Neural cell (in vitro differentiated cells): ENCODE measurements at regions not wholly inside any gene's neighbourhood (a gene's known extent, or its start where the extent isn't known, plus 50 kb on each side); places are given as distances from the start of the nearest gene placed in this dataset.

Source experiments
- H2AFZ ChIP-seq: fragments of 200-600, 300-800 bp; sonication (generic), shearing (Covaris generic); 2 replicates; pipeline ENCODE4 v1.6.0; 2014; ENCODE audit warnings: low read depth, mild to moderate bottlenecking, antibody characterized with exemption, low read length, moderate library complexity
- H3F3A ChIP-seq: fragments of 200-600 bp; shearing (Covaris generic); 2 replicates; pipeline ENCODE4 v1.6.1; 2016; ENCODE audit warnings: mild to moderate bottlenecking, moderate library complexity, mixed read lengths, antibody characterized with exemption, low read length; ENCODE audit not compliant: insufficient read depth, poor library complexity, severe bottlenecking
- H3K27ac ChIP-seq: fragments of 200-600, 300-800 bp; sonication (generic), shearing (Covaris generic); 2 replicates; pipeline ENCODE4 v1.5.1; 2014; ENCODE audit warnings: mild to moderate bottlenecking, low read length, moderate library complexity
- H3K27me3 ChIP-seq: fragments of 300-800, 200-600 bp; sonication (generic), shearing (Covaris generic); 2 replicates; pipeline ENCODE4 v1.6.0; 2014; ENCODE audit warnings: mild to moderate bottlenecking, low read depth, low read length, moderate library complexity; ENCODE audit not compliant: insufficient read depth
- H3K36me3 ChIP-seq: fragments of 300-800, 200-600 bp; sonication (generic), shearing (Covaris generic); 2 replicates; pipeline ENCODE4 v1.5.1; 2014; ENCODE audit warnings: mild to moderate bottlenecking, antibody characterized with exemption, low read length, moderate library complexity; ENCODE audit not compliant: insufficient read depth
- H3K4me2 ChIP-seq: fragments of 300-800, 200-600 bp; sonication (generic), shearing (Covaris generic); 2 replicates; pipeline ENCODE4 v1.6.0; 2014; ENCODE audit warnings: mild to moderate bottlenecking, low read length
- H3K4me3 ChIP-seq: fragments of 300-800, 200-600 bp; sonication (generic), shearing (Covaris generic); 2 replicates; pipeline ENCODE4 v1.5.1; 2014; ENCODE audit warnings: mild to moderate bottlenecking, low read length, moderate library complexity
- H3K79me2 ChIP-seq: fragments of 200-600 bp; shearing (Covaris generic); replicated peaks from 2 replicates; pipeline ENCODE4 v1.6.0; 2014; ENCODE audit warnings: mild to moderate bottlenecking, low read length, moderate library complexity; ENCODE audit not compliant: insufficient read depth
- H3K9ac ChIP-seq: fragments of 300-800, 200-600 bp; sonication (generic), shearing (Covaris generic); 2 replicates; pipeline ENCODE4 v1.6.1; 2016; ENCODE audit warnings: mild to moderate bottlenecking, low read length, mixed read lengths
- H3K9me2 ChIP-seq: fragments of 200-600 bp; shearing (Covaris generic); 2 replicates; pipeline ENCODE4 v1.6.1; 2016; ENCODE audit warnings: mild to moderate bottlenecking, low read length, mixed read lengths; ENCODE audit not compliant: insufficient read depth
- H3K9me3 ChIP-seq: fragments of 200-600, 300-800 bp; sonication (generic), shearing (Covaris generic); 2 replicates; pipeline ENCODE4 v1.6.1; 2016; ENCODE audit warnings: mild to moderate bottlenecking, mixed run types, low read length, moderate library complexity, mixed read lengths
- H4K20me1 ChIP-seq: fragments of 200-600 bp; shearing (Covaris generic); 2 replicates; pipeline ENCODE4 v1.6.1; 2016; ENCODE audit warnings: mild to moderate bottlenecking, mixed run types; ENCODE audit not compliant: insufficient read depth
- EP300 ChIP-seq: fragments of 450-650 bp; conservative IDR thresholded peaks from 2 replicates; pipeline ENCODE4 v1.6.1; 2014; ENCODE audit warnings: antibody characterized with exemption, mild to moderate bottlenecking, moderate library complexity; ENCODE audit not compliant: poor library complexity, severe bottlenecking
- EZH2 ChIP-seq: fragments of 200-600, 300-800 bp; shearing (Covaris generic), sonication (generic); IDR thresholded peaks from 2 replicates; pipeline ENCODE4 v1.6.1; 2014; ENCODE audit warnings: antibody characterized with exemption, low read length, borderline replicate concordance, mild to moderate bottlenecking; ENCODE audit not compliant: insufficient read depth, poor library complexity, severe bottlenecking
- MXI1 ChIP-seq: fragments of 450-650 bp; conservative IDR thresholded peaks from 2 replicates; pipeline ENCODE4 v1.6.1; 2014; ENCODE audit warnings: antibody characterized with exemption, mild to moderate bottlenecking; ENCODE audit not compliant: poor library complexity, severe bottlenecking
- POLR2AphosphoS5 ChIP-seq: IDR thresholded peaks from 2 replicates; pipeline ENCODE4 v1.6.1; 2012
- RAD21 ChIP-seq: fragments of 450-650 bp; conservative IDR thresholded peaks from 2 replicates; pipeline ENCODE4 v1.6.1; 2014; ENCODE audit warnings: antibody characterized with exemption, mild to moderate bottlenecking, moderate library complexity
- SMC3 ChIP-seq: fragments of 450-650 bp; conservative IDR thresholded peaks from 2 replicates; pipeline ENCODE4 v1.6.1; 2014; ENCODE audit warnings: antibody characterized with exemption, mild to moderate bottlenecking, moderate library complexity; ENCODE audit not compliant: poor library complexity
- TAF1 ChIP-seq: IDR thresholded peaks from 2 replicates; pipeline ENCODE4 v1.6.1; 2012; ENCODE audit warnings: low read depth
- TF ChIP-seq, protein P1 (sequence below): IDR thresholded peaks from 2 replicates; pipeline ENCODE4 v1.6.1; 2012; ENCODE audit warnings: borderline replicate concordance
- TF ChIP-seq, protein P2 (sequence below): fragments of 450-650 bp; IDR thresholded peaks from 2 replicates; pipeline ENCODE4 v1.5.1; 2014; ENCODE audit warnings: antibody characterized with exemption, mild to moderate bottlenecking, moderate library complexity; ENCODE audit not compliant: poor library complexity, severe bottlenecking

DNA sequence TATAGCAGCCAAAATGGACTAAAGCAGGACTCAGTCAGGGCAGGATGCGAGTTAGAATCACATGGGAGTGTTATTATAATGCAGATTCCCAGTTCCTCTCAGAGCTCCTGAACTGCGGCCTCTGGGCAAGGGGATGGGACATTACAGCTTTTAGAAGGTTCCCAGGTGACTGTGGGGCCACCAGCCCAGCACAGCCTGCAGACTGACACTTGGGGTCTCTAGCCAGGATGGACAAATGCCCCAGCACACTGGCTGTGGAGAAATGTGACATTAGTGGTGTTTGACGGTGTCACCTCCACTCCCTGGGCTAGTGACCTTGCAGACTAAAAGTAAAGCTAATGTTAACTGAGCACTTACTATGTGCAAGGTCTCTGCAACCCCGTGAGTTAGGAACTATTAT lies 238.0 kb upstream of the HS6ST1 start:
- Histone ChIP-seq H3K9me2 (no peaks in the 10 kb centered on the region), H3K27ac (no peak overlapping the region), H3K9me3 (no peaks in the 10 kb centered on the region), H3K4me2 (no peak overlapping the region), H3K79me2 (no peaks in the 10 kb centered on the region), H3K9ac (no peak overlapping the region), H3K4me3 (no peak overlapping the region), H4K20me1 (no peaks in the 10 kb centered on the region), H3F3A (no peaks in the 10 kb centered on the region), H2AFZ (no peak overlapping the region), H3K36me3 (no peaks in the 10 kb centered on the region), H3K27me3 (no peaks in the 10 kb centered on the region)
- TF ChIP-seq, protein P1, sequence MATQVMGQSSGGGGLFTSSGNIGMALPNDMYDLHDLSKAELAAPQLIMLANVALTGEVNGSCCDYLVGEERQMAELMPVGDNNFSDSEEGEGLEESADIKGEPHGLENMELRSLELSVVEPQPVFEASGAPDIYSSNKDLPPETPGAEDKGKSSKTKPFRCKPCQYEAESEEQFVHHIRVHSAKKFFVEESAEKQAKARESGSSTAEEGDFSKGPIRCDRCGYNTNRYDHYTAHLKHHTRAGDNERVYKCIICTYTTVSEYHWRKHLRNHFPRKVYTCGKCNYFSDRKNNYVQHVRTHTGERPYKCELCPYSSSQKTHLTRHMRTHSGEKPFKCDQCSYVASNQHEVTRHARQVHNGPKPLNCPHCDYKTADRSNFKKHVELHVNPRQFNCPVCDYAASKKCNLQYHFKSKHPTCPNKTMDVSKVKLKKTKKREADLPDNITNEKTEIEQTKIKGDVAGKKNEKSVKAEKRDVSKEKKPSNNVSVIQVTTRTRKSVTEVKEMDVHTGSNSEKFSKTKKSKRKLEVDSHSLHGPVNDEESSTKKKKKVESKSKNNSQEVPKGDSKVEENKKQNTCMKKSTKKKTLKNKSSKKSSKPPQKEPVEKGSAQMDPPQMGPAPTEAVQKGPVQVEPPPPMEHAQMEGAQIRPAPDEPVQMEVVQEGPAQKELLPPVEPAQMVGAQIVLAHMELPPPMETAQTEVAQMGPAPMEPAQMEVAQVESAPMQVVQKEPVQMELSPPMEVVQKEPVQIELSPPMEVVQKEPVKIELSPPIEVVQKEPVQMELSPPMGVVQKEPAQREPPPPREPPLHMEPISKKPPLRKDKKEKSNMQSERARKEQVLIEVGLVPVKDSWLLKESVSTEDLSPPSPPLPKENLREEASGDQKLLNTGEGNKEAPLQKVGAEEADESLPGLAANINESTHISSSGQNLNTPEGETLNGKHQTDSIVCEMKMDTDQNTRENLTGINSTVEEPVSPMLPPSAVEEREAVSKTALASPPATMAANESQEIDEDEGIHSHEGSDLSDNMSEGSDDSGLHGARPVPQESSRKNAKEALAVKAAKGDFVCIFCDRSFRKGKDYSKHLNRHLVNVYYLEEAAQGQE = no peak

DNA sequence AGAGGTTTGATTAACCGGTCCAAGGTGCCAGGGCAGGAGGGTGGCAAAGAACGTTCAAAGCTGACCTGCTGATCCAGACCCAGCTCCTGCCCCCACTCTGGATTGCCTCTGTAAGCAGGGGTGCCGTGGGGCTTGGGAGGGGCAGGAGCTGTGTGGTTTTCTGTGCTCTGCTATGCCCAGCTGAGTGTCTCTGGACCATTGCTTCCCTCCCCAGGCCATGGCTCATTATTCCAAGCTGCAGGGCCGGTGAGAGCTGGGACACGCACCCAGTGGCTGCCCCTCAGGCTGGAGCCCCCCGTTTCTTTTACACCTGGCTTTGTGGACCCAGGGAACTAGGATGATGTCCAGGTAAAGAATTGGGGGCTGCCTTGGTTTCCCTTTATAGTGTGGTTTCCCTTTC lies 238.4 kb upstream of the HS6ST1 start:
- Histone ChIP-seq H3K27me3 (no peaks in the 10 kb centered on the region), H3K36me3 (no peaks in the 10 kb centered on the region), H3K9me2 (no peaks in the 10 kb centered on the region), H3K4me3 (no peak overlapping the region), H2AFZ (no peak overlapping the region), H3K79me2 (no peaks in the 10 kb centered on the region), H3K27ac (no peak overlapping the region), H3K9me3 (no peaks in the 10 kb centered on the region), H3K9ac (no peak overlapping the region), H3K4me2 (no peak overlapping the region), H4K20me1 (no peaks in the 10 kb centered on the region), H3F3A (no peaks in the 10 kb centered on the region)
- TF ChIP-seq TAF1 (no peak), EP300 (no peak), EZH2 (no peak), RAD21 (no peak), SMC3 (no peak)
- TF ChIP-seq, protein P1 = no peak

GRCh38 chr2:128557831-128558241 lies 239.2 kb upstream of the HS6ST1 start:
- Histone ChIP-seq H3K4me3 (no peak overlapping the region), H4K20me1 (no peaks in the 10 kb centered on the region), H3K9me3 (no peaks in the 10 kb centered on the region), H3K4me2 (no peak overlapping the region), H3K9ac (no peak overlapping the region), H3K79me2 (no peaks in the 10 kb centered on the region), H3K9me2 (no peaks in the 10 kb centered on the region), H3K27ac (no peak overlapping the region), H3K36me3 (no peaks in the 10 kb centered on the region), H3F3A (no peaks in the 10 kb centered on the region), H2AFZ (no peak overlapping the region), H3K27me3 (no peaks in the 10 kb centered on the region)
- no peak for TF ChIP-seq MXI1
- TF ChIP-seq EP300 = no peak
- no peak for TF ChIP-seq POLR2AphosphoS5
- no peak for TF ChIP-seq EZH2
- TF ChIP-seq SMC3 = no peak
- TF ChIP-seq TAF1 = no peak
- TF ChIP-seq, protein P2, sequence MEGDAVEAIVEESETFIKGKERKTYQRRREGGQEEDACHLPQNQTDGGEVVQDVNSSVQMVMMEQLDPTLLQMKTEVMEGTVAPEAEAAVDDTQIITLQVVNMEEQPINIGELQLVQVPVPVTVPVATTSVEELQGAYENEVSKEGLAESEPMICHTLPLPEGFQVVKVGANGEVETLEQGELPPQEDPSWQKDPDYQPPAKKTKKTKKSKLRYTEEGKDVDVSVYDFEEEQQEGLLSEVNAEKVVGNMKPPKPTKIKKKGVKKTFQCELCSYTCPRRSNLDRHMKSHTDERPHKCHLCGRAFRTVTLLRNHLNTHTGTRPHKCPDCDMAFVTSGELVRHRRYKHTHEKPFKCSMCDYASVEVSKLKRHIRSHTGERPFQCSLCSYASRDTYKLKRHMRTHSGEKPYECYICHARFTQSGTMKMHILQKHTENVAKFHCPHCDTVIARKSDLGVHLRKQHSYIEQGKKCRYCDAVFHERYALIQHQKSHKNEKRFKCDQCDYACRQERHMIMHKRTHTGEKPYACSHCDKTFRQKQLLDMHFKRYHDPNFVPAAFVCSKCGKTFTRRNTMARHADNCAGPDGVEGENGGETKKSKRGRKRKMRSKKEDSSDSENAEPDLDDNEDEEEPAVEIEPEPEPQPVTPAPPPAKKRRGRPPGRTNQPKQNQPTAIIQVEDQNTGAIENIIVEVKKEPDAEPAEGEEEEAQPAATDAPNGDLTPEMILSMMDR = no peak
- TF ChIP-seq RAD21 = no peak
- TF ChIP-seq, protein P1 = no peak
